Smooth muscle cell (in vitro differentiated cells): ENCODE measurements at regions not wholly inside any gene's neighbourhood (a gene's known extent, or its start where the extent isn't known, plus 50 kb on each side); places are given as distances from the start of the nearest gene placed in this dataset.

Experiments
- DNase-seq: peaks from one replicate; lab custom pipeline; 2025; ENCODE audit not compliant: unreplicated experiment; lab: John Stamatoyannopoulos, UW
- H2AFZ ChIP-seq: fragments of 200-600 bp; sonication (generic); 2 replicates; pipeline ENCODE4 v1.6.0; 2016; ENCODE audit warnings: antibody characterized with exemption, low read depth, mild to moderate bottlenecking
- H3F3A ChIP-seq: fragments of 200-600 bp; sonication (generic); 2 replicates; pipeline ENCODE4 v1.6.0; 2017; ENCODE audit warnings: antibody characterized with exemption, low read depth
- H3K27ac ChIP-seq: fragments of 200-600 bp; sonication (generic); 2 replicates; pipeline ENCODE4 v1.5.1; 2016; ENCODE audit warnings: low read depth, mild to moderate bottlenecking
- H3K27me3 ChIP-seq: fragments of 200-600 bp; sonication (generic); 2 replicates; pipeline ENCODE4 v1.6.1; 2016; ENCODE audit warnings: low read depth, mild to moderate bottlenecking
- H3K36me3 ChIP-seq: fragments of 200-600 bp; sonication (generic); 2 replicates; pipeline ENCODE4 v1.5.1; 2016; ENCODE audit warnings: low read depth
- H3K4me1 ChIP-seq: fragments of 200-600 bp; sonication (generic); 2 replicates; pipeline ENCODE4 v1.5.1; 2016; ENCODE audit warnings: low read depth
- H3K4me2 ChIP-seq: fragments of 200-600 bp; sonication (generic); 2 replicates; pipeline ENCODE4 v1.6.0; 2016; ENCODE audit warnings: mild to moderate bottlenecking
- H3K4me3 ChIP-seq: fragments of 200-600 bp; sonication (generic); 2 replicates; pipeline ENCODE4 v1.5.1; 2016; ENCODE audit warnings: mild to moderate bottlenecking
- H3K79me2 ChIP-seq: fragments of 200-600 bp; sonication (generic); 2 replicates; pipeline ENCODE4 v1.6.0; 2016; ENCODE audit warnings: low read depth, mild to moderate bottlenecking
- H3K9ac ChIP-seq: fragments of 200-600 bp; sonication (generic); 2 replicates; pipeline ENCODE4 v1.6.0; 2016; ENCODE audit warnings: low read depth
- H3K9me3 ChIP-seq: fragments of 200-600 bp; sonication (generic); replicated peaks from 2 replicates; pipeline ENCODE4 v1.5.1; 2016; ENCODE audit warnings: low read depth
- H4K20me1 ChIP-seq: fragments of 200-600 bp; sonication (generic); 2 replicates; pipeline ENCODE4 v1.6.0; 2016; ENCODE audit warnings: low read depth
- WGBS: methylation state at CpG from one replicate; pipeline ENCODE4 v1.1.7; 2016; ENCODE audit warnings: low lambda C conversion rate; 5-methylcytosine and 5-hydroxymethylcytosine counted together
- TF ChIP-seq, protein P1 (sequence below): fragments of 200-600 bp; sonication (generic); IDR thresholded peaks from 2 replicates; pipeline ENCODE4 v1.5.1; 2017; ENCODE audit warnings: borderline replicate concordance, mild to moderate bottlenecking, antibody characterized with exemption; ENCODE audit not compliant: insufficient read depth, poor library complexity, severe bottlenecking

DNA sequence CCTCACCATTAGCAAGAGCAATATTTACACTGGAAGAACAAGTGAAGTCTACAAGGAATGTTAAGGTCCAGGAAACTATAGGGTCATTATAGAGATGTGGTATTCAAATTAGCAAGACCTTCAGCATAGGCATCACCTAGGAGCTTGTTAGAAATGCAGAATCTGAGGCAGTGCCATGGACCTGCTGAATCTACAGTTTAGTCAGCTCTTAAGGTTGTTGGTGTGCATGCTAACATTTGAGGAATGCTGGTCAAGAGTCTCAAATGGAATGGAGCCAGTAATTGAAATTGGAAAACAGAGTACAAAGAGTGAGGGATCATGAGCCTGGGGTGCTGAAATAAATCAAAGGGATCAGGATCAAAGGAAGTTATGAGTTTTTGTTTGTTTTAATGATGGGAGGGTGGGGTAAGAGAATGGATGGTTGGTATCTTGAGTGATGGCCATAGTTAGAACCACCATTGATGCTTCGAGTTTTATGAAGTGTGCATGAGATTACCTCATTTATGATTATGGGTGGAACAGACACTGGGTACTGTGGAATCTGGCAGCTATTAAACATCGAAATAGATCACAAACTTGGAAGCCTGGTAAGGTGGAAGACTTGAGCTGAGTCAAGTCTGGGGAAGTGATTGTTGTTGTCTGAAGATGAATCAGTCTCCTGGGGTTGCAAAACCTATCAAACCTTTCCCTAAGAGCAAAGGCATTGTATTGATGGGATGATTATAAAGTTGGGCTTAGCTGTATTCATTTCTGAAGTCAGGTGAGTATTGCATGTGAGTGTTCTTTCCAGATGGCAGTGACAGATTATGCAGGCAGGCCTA lies 323.3 kb upstream of the E2F7 start:
- 74% methylated on average over 2 of the region's 2 CpGs for WGBS
- Histone ChIP-seq H3K4me1 (peaks cover under 1% of the 10 kb centered on the region), H3K27me3 (no peaks in the 10 kb centered on the region), H3F3A (no peaks in the 10 kb centered on the region), H3K4me2 (no peak overlapping the region), H3K36me3 (no peaks in the 10 kb centered on the region), H3K4me3 (no peak overlapping the region), H3K9ac (no peak overlapping the region), H4K20me1 (no peaks in the 10 kb centered on the region), H3K27ac (no peak overlapping the region), H2AFZ (no peak overlapping the region), H3K9me3 (no peaks in the 10 kb centered on the region), H3K79me2 (no peaks in the 10 kb centered on the region)
- TF ChIP-seq, protein P1, sequence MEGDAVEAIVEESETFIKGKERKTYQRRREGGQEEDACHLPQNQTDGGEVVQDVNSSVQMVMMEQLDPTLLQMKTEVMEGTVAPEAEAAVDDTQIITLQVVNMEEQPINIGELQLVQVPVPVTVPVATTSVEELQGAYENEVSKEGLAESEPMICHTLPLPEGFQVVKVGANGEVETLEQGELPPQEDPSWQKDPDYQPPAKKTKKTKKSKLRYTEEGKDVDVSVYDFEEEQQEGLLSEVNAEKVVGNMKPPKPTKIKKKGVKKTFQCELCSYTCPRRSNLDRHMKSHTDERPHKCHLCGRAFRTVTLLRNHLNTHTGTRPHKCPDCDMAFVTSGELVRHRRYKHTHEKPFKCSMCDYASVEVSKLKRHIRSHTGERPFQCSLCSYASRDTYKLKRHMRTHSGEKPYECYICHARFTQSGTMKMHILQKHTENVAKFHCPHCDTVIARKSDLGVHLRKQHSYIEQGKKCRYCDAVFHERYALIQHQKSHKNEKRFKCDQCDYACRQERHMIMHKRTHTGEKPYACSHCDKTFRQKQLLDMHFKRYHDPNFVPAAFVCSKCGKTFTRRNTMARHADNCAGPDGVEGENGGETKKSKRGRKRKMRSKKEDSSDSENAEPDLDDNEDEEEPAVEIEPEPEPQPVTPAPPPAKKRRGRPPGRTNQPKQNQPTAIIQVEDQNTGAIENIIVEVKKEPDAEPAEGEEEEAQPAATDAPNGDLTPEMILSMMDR, result no peak
- no peak for DNase-seq

DNA sequence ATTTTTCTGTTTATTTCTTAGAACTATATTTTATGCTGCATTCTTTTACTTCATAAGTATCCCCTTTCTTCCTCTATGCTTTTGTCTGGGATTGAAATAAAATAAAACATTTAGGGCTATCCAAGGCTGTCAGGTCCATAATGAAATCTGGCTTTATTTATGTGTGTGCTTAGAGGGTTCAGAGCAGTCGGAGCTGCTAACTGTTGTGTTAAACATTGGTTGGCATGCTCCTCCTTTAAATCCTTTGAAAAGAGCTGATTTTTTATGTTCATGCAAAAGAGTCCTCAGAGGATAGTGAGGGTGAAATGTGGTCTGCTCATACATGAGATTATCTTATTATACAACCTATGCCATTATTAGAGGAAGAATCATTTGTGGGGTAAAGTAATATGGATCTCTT lies 322.3 kb upstream of the E2F7 start:
- TF ChIP-seq, protein P1, result no peak
- Histone ChIP-seq H4K20me1 (no peaks in the 10 kb centered on the region), H2AFZ (no peak overlapping the region), H3K36me3 (no peaks in the 10 kb centered on the region), H3F3A (no peaks in the 10 kb centered on the region), H3K27me3 (no peaks in the 10 kb centered on the region), H3K27ac (no peak overlapping the region), H3K4me3 (no peak overlapping the region), H3K79me2 (no peaks in the 10 kb centered on the region), H3K9ac (no peak overlapping the region), H3K9me3 (no peaks in the 10 kb centered on the region), H3K4me2 (no peak overlapping the region), H3K4me1 (peaks cover 8% of the 10 kb centered on the region)
- 77% methylated on average over 1 of the region's 1 CpG for WGBS
- DNase-seq, result no peak

GRCh38 chr12:77387214-77387613 lies 321.8 kb upstream of the E2F7 start:
- 70% methylated on average over 3 of the region's 3 CpGs for WGBS
- Histone ChIP-seq H3K9me3 (no peaks in the 10 kb centered on the region), H3F3A (peaks cover 3% of the 10 kb centered on the region), H3K4me3 (no peak overlapping the region), H3K27ac (no peak overlapping the region), H2AFZ (no peak overlapping the region), H3K9ac (no peak overlapping the region), H3K27me3 (no peaks in the 10 kb centered on the region), H3K79me2 (no peaks in the 10 kb centered on the region), H3K4me1 (peaks cover 12% of the 10 kb centered on the region), H3K4me2 (no peak overlapping the region), H4K20me1 (no peaks in the 10 kb centered on the region), H3K36me3 (no peaks in the 10 kb centered on the region)
- TF ChIP-seq, protein P1, result no peak
- no peak for DNase-seq

- H3K4me3 ChIP-seq, result no peak overlapping the region
- H3K79me2 ChIP-seq, result no peaks in the 10 kb centered on the region
- H2AFZ ChIP-seq, result no peak overlapping the region
- H3K9ac ChIP-seq, result no peak overlapping the region
- H3K36me3 ChIP-seq, result no peaks in the 10 kb centered on the region
- H3K27me3 ChIP-seq, result no peaks in the 10 kb centered on the region
- peaks cover 4% of the 10 kb centered on the region for H3F3A ChIP-seq
- no peaks in the 10 kb centered on the region for H3K9me3 ChIP-seq
- peaks cover 13% of the 10 kb centered on the region for H3K4me1 ChIP-seq
- no peaks in the 10 kb centered on the region for H4K20me1 ChIP-seq
- WGBS, result 37% methylated on average over 3 of the region's 3 CpGs
- no peak overlapping the region for H3K27ac ChIP-seq
- H3K4me2 ChIP-seq, result peak overlapping the region; percentile 15
- no peak for DNase-seq
- TF ChIP-seq, protein P1, result no peak
Observed at GRCh38 chr12:77384941-77385340, 319.6 kb upstream of the E2F7 start.
